Heart left ventricle (tissue), 16 donors: ENCODE measurements at regions not wholly inside any gene's neighbourhood (a gene's known extent, or its start where the extent isn't known, plus 50 kb on each side); places are given as distances from the start of the nearest gene placed in this dataset.

Experiments used
- ATAC-seq, 4 donors: fragments of 200-7000 bp; cut with Tn5 transposase; one replicate each; pipeline ENCODE4 v1.9.1; 2020 to 2022; ENCODE audit warnings: moderate library complexity in 4 of 4, mild to moderate bottlenecking in 3 of 4, moderate number of reproducible peaks in 1 of 4
- DNase-seq, 5 donors: peaks; one replicate each; pipeline ENCODE4 v3.0.0-alpha.2; 2020
- H3K27ac ChIP-seq, 12 donors: fragments of 200-600 bp; sonication (generic) in 4 of 12; one replicate each; pipeline versions ENCODE4 v1.5.0 to v1.8.0; 2016 to 2022; ENCODE audit warnings: mild to moderate bottlenecking in 2 of 12
- H3K27me3 ChIP-seq, 9 donors: fragments of 200-600 bp; sonication (generic) in 2 of 9; one replicate each; pipeline versions ENCODE4 v1.5.1 to v1.8.0; 2016 to 2022; ENCODE audit warnings: mild to moderate bottlenecking in 3 of 9
- H3K36me3 ChIP-seq, 9 donors: fragments of 200-600 bp; sonication (generic) in 2 of 9; one replicate each; pipeline versions ENCODE4 v1.5.0 to v1.8.0; 2018 to 2022; ENCODE audit warnings: mild to moderate bottlenecking in 2 of 9
- H3K4me1 ChIP-seq, 12 donors: fragments of 200-600 bp; sonication (generic) in 4 of 12; one replicate each; pipeline versions ENCODE4 v1.5.0 to v1.8.0; 2016 to 2022; ENCODE audit warnings: mild to moderate bottlenecking in 3 of 12
- H3K4me3 ChIP-seq, 12 donors: fragments of 200-600 bp; sonication (generic) in 4 of 12; one replicate each; pipeline versions ENCODE4 v1.5.0 to v1.8.0; 2017 to 2022; ENCODE audit warnings: mild to moderate bottlenecking in 9 of 12, moderate library complexity in 4 of 12
- H3K9me3 ChIP-seq, 12 donors: fragments of 200-600 bp; sonication (generic) in 4 of 12; one replicate each; pipeline versions ENCODE4 v1.5.0 to v1.8.0; 2016 to 2022; ENCODE audit warnings: mild to moderate bottlenecking in 1 of 12
- POLR2A ChIP-seq, 2 donors: fragments of 450-650 bp; IDR thresholded peaks; one replicate each; pipeline ENCODE4 v1.6.1; 2017; ENCODE audit warnings: antibody characterized with exemption in 2 of 2, mild to moderate bottlenecking in 2 of 2, moderate library complexity in 2 of 2
- WGBS, 4 donors: extraction: QIAGEN DNeasy Blood & Tissue Kit in 2 of 4; methylation state at CpG; one replicate each; pipeline versions ENCODE4 v1.1.5 to v1.1.7; 2013 to 2018; 5-methylcytosine and 5-hydroxymethylcytosine counted together
- intact Hi-C, 10 donors: fragments of 100-400 bp; cut with DNase I; formaldehyde crosslinking; loops; one replicate each; pipeline versions ENCODE4 v1.11.1 to v1.14.2; 2022
- TF ChIP-seq, protein P1 (sequence below), 12 donors: fragments of 200-600 bp; sonication (generic) in 4 of 12; IDR thresholded peaks; one replicate each; pipeline versions ENCODE4 v1.5.0 to v1.8.0; 2018 to 2022; ENCODE audit warnings: antibody characterized with exemption in 12 of 12, mild to moderate bottlenecking in 5 of 12
- donor health status: ischemic (EF 13 %, LVEDD 7.1; RV severe dilation, severe dysfunction).
- donor health status: healthy with polysubstance abuse.
- donor health status: DM: no; HTN: yes; CAD: no.
- donor health status: DM: no; HTN: no; CAD: no.
- donor health status: ischemic (EF 25% LVEDD 6.9; RV normal size, moderate dysfunction).
- donor health status: ischemic (EF 25% LVEDD 5.7; RV mildly dilated, moderate dysfunction).
- donor health status: healthy.
- donor health status: DM: yes; HTN: yes; CAD: no.
- donor health status: ischemic (EF 35%, LVEDD 5.7; RV mildly dilated, moderate dysfunction).
- donor health status: nonischemic (EF 11% LVEDD 7.7; RV severe dilation, severe dysfunction).
- donor health status: DM: yes; HTN: yes; CAD: no.
- donor health status: PGD.
- donor health status: ischemic (EF 29% LVEDD 5.4; RV normal size, mild dysfunction).
- donor health status: nonischemic (EF 23%, LVEDD 6.1; RV moderate dilation, normal function).

DNA sequence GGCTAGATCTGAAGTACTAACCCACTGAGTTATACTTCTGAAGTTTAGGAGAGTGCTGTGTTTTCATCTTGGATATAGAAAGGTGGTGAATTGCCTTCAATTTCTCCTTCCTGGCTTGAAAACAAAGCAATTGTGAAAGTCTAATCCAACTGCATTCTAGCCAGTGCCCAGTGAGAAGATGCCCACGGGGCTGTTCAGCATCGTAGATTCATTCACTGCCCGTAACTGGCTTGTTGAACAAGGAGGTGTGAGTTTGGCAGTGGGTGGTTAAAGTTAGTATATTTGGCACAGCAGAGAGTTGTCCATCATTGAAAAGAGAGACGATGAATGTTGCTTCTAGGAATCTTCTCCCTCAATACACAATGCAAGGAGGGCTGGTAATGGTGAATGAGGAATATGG, 82.3 kb upstream of the RND3 start:
- Histone ChIP-seq H3K4me3 (no peak overlapping the region), H3K27ac (no peak overlapping the region), H3K4me1 (no peaks in the 10 kb centered on the region), H3K36me3 (no peaks in the 10 kb centered on the region), H3K9me3 (no peaks in the 10 kb centered on the region), H3K27me3 (no peaks in the 10 kb centered on the region)
- no peak for TF ChIP-seq POLR2A (IDR thresholded peaks at IDR 0.05)
- TF ChIP-seq, protein P1, sequence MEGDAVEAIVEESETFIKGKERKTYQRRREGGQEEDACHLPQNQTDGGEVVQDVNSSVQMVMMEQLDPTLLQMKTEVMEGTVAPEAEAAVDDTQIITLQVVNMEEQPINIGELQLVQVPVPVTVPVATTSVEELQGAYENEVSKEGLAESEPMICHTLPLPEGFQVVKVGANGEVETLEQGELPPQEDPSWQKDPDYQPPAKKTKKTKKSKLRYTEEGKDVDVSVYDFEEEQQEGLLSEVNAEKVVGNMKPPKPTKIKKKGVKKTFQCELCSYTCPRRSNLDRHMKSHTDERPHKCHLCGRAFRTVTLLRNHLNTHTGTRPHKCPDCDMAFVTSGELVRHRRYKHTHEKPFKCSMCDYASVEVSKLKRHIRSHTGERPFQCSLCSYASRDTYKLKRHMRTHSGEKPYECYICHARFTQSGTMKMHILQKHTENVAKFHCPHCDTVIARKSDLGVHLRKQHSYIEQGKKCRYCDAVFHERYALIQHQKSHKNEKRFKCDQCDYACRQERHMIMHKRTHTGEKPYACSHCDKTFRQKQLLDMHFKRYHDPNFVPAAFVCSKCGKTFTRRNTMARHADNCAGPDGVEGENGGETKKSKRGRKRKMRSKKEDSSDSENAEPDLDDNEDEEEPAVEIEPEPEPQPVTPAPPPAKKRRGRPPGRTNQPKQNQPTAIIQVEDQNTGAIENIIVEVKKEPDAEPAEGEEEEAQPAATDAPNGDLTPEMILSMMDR (IDR thresholded peaks at IDR 0.05): no peak
- DNase-seq (no peak), ATAC-seq (no peak)
- intact Hi-C loops: no loop called here
- 87 to 94% (median 91%) methylated on average over 4 of the region's 4 CpGs for WGBS, 4 donors

DNA sequence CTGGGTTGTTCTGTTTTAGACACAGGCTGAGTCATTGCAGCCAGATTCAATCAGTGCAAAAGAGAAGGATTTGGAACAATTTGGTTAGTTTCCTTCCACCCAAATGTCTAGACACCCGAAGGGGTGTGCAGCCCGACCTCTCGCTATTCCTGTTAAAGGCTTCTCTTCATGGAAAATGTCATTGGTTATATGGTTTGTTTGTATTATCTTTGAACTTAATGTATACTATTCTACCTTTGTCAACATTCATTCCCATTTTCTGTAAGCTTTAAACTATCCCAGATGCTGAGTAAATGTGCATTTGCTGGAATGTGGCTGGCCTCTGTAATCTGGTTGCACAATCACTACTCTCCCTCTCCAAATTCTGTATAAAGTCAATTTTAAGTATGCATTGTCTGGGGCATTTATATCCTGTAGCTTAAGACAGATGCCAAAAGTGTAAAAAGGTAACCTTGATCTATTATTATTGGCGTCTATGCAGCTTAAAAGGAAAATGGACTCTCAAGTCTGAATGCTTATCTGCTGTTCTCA, 80.4 kb upstream of the RND3 start:
- Histone ChIP-seq H3K27ac (no peak overlapping the region), H3K9me3 (no peaks in the 10 kb centered on the region), H3K4me1 (no peaks in the 10 kb centered on the region), H3K36me3 (no peaks in the 10 kb centered on the region), H3K4me3 (no peak overlapping the region), H3K27me3 (no peaks in the 10 kb centered on the region)
- DNase-seq (no peak), ATAC-seq (no peak)
- 78 to 88% (median 83%) methylated on average over 4 of the region's 4 CpGs for WGBS, 4 donors
- intact Hi-C loops: no loop called here
- TF ChIP-seq, protein P1 (IDR thresholded peaks at IDR 0.05): no peak
- no peak for TF ChIP-seq POLR2A (IDR thresholded peaks at IDR 0.05)

DNA sequence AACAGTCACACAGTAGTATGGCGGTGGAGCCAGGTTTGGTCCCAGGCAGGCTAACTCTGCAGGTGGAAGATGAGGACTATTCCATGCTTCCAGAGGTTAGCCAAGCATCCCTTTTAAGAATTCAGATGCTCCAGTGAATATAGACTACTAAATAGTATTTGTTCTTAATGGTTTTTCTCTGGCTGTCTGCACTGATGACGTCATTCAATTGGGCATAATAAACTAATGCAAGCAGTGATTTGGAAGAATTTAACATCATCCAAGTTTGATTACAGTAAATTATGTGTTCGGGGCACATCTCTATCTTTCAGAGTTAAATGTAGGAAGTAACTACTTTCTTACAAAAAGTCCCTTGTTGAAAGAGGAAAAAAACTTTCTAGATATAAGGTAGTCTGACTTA, 78.8 kb upstream of the RND3 start:
- ATAC-seq: no peak
- no peak for TF ChIP-seq POLR2A (IDR thresholded peaks at IDR 0.05)
- TF ChIP-seq, protein P1 (IDR thresholded peaks at IDR 0.05): no peak
- H3K36me3 ChIP-seq: no peaks in the 10 kb centered on the region

DNA sequence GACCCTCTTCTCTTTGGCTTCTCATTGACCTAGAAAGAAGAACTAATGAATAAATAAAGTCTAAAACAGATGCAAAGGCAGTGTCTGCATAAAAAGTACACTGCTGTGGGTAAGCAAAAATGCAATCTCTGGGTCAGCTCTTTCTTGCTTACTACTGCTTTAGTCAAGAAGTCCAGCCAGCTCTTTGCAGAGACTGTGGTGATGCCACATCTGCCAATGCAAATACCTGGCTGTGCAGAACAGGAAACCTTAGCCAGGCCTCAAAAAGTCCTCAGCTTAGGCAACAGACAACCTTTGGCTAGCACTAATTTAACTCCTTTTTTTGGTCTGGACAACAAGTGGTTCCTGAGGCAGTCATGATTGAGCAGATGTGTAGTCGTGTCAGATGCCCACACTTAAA, 73.6 kb upstream of the RND3 start:
- ATAC-seq (no peak), DNase-seq (no peak)
- no peaks in the 10 kb centered on the region for H3K4me1 ChIP-seq
- H3K36me3 ChIP-seq: no peaks in the 10 kb centered on the region
- H3K9me3 ChIP-seq: no peaks in the 10 kb centered on the region
- intact Hi-C loops: no loop called here
- H3K4me3 ChIP-seq: no peak overlapping the region
- TF ChIP-seq, protein P1 (IDR thresholded peaks at IDR 0.05): no peak
- no peak for TF ChIP-seq POLR2A (IDR thresholded peaks at IDR 0.05)
- H3K27me3 ChIP-seq: no peaks in the 10 kb centered on the region
- WGBS, 4 donors: 75 to 88% (median 80%) methylated on average over 1 of the region's 1 CpG
- H3K27ac ChIP-seq: no peak overlapping the region

More for the DNA sequence above, 78.8 kb upstream of the RND3 start:
- H3K4me3 ChIP-seq: no peak overlapping the region
- no peaks in the 10 kb centered on the region for H3K9me3 ChIP-seq
- no peak for DNase-seq
- no peak overlapping the region for H3K27ac ChIP-seq
- no peaks in the 10 kb centered on the region for H3K27me3 ChIP-seq
- intact Hi-C loops: no loop called here
- 73 to 88% (median 79%) methylated on average over 3 of the region's 3 CpGs for WGBS, 4 donors
- no peaks in the 10 kb centered on the region for H3K4me1 ChIP-seq
